Smooth muscle cell (in vitro differentiated cells): ENCODE measurements at regions not wholly inside any gene's neighbourhood (a gene's known extent, or its start where the extent isn't known, plus 50 kb on each side); places are given as distances from the start of the nearest gene placed in this dataset.

Experiments used
- DNase-seq: peaks from one replicate; lab custom pipeline; 2025; ENCODE audit not compliant: unreplicated experiment; lab: John Stamatoyannopoulos, UW
- H2AFZ ChIP-seq: fragments of 200-600 bp; sonication (generic); 2 replicates; pipeline ENCODE4 v1.6.0; 2016; ENCODE audit warnings: antibody characterized with exemption, low read depth, mild to moderate bottlenecking
- H3F3A ChIP-seq: fragments of 200-600 bp; sonication (generic); 2 replicates; pipeline ENCODE4 v1.6.0; 2017; ENCODE audit warnings: antibody characterized with exemption, low read depth
- H3K27ac ChIP-seq: fragments of 200-600 bp; sonication (generic); 2 replicates; pipeline ENCODE4 v1.5.1; 2016; ENCODE audit warnings: low read depth, mild to moderate bottlenecking
- H3K27me3 ChIP-seq: fragments of 200-600 bp; sonication (generic); 2 replicates; pipeline ENCODE4 v1.6.1; 2016; ENCODE audit warnings: low read depth, mild to moderate bottlenecking
- H3K36me3 ChIP-seq: fragments of 200-600 bp; sonication (generic); 2 replicates; pipeline ENCODE4 v1.5.1; 2016; ENCODE audit warnings: low read depth
- H3K4me1 ChIP-seq: fragments of 200-600 bp; sonication (generic); 2 replicates; pipeline ENCODE4 v1.5.1; 2016; ENCODE audit warnings: low read depth
- H3K4me2 ChIP-seq: fragments of 200-600 bp; sonication (generic); 2 replicates; pipeline ENCODE4 v1.6.0; 2016; ENCODE audit warnings: mild to moderate bottlenecking
- H3K4me3 ChIP-seq: fragments of 200-600 bp; sonication (generic); 2 replicates; pipeline ENCODE4 v1.5.1; 2016; ENCODE audit warnings: mild to moderate bottlenecking
- H3K79me2 ChIP-seq: fragments of 200-600 bp; sonication (generic); 2 replicates; pipeline ENCODE4 v1.6.0; 2016; ENCODE audit warnings: low read depth, mild to moderate bottlenecking
- H3K9ac ChIP-seq: fragments of 200-600 bp; sonication (generic); 2 replicates; pipeline ENCODE4 v1.6.0; 2016; ENCODE audit warnings: low read depth
- H3K9me3 ChIP-seq: fragments of 200-600 bp; sonication (generic); replicated peaks from 2 replicates; pipeline ENCODE4 v1.5.1; 2016; ENCODE audit warnings: low read depth
- H4K20me1 ChIP-seq: fragments of 200-600 bp; sonication (generic); 2 replicates; pipeline ENCODE4 v1.6.0; 2016; ENCODE audit warnings: low read depth
- WGBS: methylation state at CpG from one replicate; pipeline ENCODE4 v1.1.7; 2016; ENCODE audit warnings: low lambda C conversion rate; 5-methylcytosine and 5-hydroxymethylcytosine counted together
- TF ChIP-seq, protein P1 (sequence below): fragments of 200-600 bp; sonication (generic); IDR thresholded peaks from 2 replicates; pipeline ENCODE4 v1.5.1; 2017; ENCODE audit warnings: borderline replicate concordance, mild to moderate bottlenecking, antibody characterized with exemption; ENCODE audit not compliant: insufficient read depth, poor library complexity, severe bottlenecking

DNA sequence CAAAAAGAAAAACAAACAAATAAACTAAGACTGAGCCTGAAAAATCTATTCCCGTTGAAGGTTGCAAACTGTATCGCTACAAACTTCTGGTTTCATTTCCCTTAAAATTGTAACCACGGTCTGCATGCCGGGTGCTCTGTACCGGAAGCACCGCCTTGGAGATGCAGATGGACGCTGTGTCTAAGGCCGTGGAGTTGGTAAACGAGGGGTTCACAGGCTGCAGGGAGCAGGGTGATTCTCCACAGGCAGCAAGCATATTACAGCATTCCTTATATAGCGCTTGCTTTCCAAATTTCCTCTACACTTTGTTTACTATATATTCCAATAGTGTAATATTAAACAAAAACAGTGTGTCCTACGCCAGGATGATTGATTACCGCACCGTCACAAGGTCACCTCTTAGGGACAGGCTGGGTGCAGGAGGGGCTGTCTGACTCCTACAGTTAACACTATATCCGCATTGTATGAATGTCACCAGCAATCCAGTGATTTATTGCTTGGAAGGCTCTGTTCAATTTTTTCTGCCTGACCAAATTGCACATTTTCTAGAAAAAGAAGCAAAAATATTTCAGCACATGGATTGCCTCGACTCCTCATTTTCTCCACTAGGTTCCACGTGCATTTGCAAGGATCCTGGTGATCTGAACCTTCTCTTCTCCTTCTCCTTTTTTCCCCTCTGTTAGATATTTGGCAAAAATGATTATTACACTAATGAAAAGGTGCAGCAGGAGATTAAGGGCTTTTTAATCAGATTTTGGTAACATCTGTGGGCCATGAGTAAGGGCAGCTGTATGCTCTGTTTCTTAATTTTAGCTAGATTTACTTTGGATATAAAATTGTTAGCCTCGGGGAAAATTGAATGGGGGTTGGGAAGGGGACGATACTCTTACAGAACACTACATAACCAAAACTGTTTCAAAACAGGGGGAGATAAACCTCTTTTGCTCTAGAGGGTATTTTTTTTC, 325.8 kb upstream of the MGMT start:
- H3F3A ChIP-seq: no peaks in the 10 kb centered on the region
- no peak overlapping the region for H2AFZ ChIP-seq
- H3K4me1 ChIP-seq: no peaks in the 10 kb centered on the region
- no peaks in the 10 kb centered on the region for H3K36me3 ChIP-seq
- WGBS: 91% methylated on average over 18 of the region's 18 CpGs
- no peak overlapping the region for H3K4me3 ChIP-seq
- H3K27ac ChIP-seq: no peak overlapping the region
- H3K27me3 ChIP-seq: peaks cover 11% of the 10 kb centered on the region
- H3K9ac ChIP-seq: no peak overlapping the region
- DNase-seq: no peak
- H3K9me3 ChIP-seq: no peaks in the 10 kb centered on the region
- TF ChIP-seq, protein P1, sequence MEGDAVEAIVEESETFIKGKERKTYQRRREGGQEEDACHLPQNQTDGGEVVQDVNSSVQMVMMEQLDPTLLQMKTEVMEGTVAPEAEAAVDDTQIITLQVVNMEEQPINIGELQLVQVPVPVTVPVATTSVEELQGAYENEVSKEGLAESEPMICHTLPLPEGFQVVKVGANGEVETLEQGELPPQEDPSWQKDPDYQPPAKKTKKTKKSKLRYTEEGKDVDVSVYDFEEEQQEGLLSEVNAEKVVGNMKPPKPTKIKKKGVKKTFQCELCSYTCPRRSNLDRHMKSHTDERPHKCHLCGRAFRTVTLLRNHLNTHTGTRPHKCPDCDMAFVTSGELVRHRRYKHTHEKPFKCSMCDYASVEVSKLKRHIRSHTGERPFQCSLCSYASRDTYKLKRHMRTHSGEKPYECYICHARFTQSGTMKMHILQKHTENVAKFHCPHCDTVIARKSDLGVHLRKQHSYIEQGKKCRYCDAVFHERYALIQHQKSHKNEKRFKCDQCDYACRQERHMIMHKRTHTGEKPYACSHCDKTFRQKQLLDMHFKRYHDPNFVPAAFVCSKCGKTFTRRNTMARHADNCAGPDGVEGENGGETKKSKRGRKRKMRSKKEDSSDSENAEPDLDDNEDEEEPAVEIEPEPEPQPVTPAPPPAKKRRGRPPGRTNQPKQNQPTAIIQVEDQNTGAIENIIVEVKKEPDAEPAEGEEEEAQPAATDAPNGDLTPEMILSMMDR: no peak
- H3K79me2 ChIP-seq: no peaks in the 10 kb centered on the region
- H4K20me1 ChIP-seq: no peaks in the 10 kb centered on the region
- H3K4me2 ChIP-seq: no peak overlapping the region

DNA sequence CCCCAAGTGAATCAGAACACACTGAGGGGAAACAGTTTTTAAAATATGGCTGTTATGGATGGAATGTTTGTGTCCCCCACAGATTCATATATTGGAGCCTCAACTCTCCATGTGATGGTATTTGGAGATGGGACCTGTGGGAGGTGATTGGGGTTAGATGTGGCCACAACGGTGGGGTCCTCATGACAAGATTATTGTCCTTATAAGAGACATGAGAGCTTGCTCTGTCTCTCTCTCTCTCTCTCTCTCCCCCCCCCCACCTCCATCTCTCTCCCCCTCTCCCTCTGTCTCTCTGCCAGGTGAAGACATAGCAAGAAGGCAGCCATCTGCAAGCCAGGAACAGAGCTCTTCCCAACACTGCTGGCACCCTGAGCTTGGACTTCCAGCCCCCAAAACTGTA, 315.8 kb upstream of the MGMT start:
- Histone ChIP-seq H3K27ac (no peak overlapping the region), H3K9me3 (no peaks in the 10 kb centered on the region), H3K9ac (no peak overlapping the region), H3K4me3 (no peak overlapping the region), H2AFZ (no peak overlapping the region), H3K79me2 (no peaks in the 10 kb centered on the region), H4K20me1 (no peaks in the 10 kb centered on the region), H3K27me3 (no peaks in the 10 kb centered on the region), H3K36me3 (no peaks in the 10 kb centered on the region), H3K4me2 (no peak overlapping the region), H3K4me1 (no peaks in the 10 kb centered on the region), H3F3A (no peaks in the 10 kb centered on the region)
- no peak for DNase-seq
- TF ChIP-seq, protein P1: no peak
- 86% methylated on average over 1 of the region's 1 CpG for WGBS

DNA sequence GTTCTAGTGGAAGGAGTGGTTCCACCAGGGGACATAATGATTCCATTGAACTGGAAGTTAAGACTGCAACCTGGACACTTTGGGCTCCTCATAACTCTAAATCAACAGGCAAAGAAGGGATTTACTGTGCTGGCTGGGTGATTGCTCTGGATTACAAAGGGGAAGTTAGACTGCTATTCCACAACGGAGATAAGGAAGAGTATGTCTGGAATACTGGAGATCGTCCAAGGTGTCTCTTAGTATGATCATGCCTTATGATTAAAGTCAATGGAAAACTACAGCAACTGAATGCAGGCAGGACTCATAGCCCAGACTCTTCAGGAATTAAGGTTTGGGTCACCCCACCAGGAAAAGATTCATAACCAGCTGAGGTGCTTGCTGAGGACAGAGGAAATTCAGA, 310.6 kb upstream of the MGMT start:
- H3K4me1 ChIP-seq: no peaks in the 10 kb centered on the region
- no peaks in the 10 kb centered on the region for H3K79me2 ChIP-seq
- H4K20me1 ChIP-seq: no peaks in the 10 kb centered on the region
- H3K9ac ChIP-seq: no peak overlapping the region
- no peak overlapping the region for H3K27ac ChIP-seq
- no peaks in the 10 kb centered on the region for H3K9me3 ChIP-seq
- H3F3A ChIP-seq: no peaks in the 10 kb centered on the region
- TF ChIP-seq, protein P1: no peak
- H3K27me3 ChIP-seq: no peaks in the 10 kb centered on the region
- H3K36me3 ChIP-seq: no peaks in the 10 kb centered on the region
- H3K4me2 ChIP-seq: no peak overlapping the region
- 63% methylated on average over 2 of the region's 2 CpGs for WGBS
- H3K4me3 ChIP-seq: no peak overlapping the region
- no peak for DNase-seq
- no peak overlapping the region for H2AFZ ChIP-seq
